Erythroblast (primary cell): ENCODE measurements at regions not wholly inside any gene's neighbourhood (a gene's known extent, or its start where the extent isn't known, plus 50 kb on each side); places are given as distances from the start of the nearest gene placed in this dataset.
"Not testable (repeated sequence)": the region's sequence is repeated elsewhere in the genome, so short reads cannot be mapped to it uniquely, and the experiment has no call there.

Source experiments
- GATA1 ChIP-seq: IDR thresholded peaks from 2 replicates; pipeline ENCODE4 v1.6.1; 2011; ENCODE audit warnings: low read depth, mild to moderate bottlenecking, control low read depth, low read length, moderate library complexity
- POLR2A ChIP-seq: IDR thresholded peaks from 2 replicates; pipeline ENCODE4 v1.6.1; 2011; ENCODE audit warnings: mild to moderate bottlenecking, low read length

DNA sequence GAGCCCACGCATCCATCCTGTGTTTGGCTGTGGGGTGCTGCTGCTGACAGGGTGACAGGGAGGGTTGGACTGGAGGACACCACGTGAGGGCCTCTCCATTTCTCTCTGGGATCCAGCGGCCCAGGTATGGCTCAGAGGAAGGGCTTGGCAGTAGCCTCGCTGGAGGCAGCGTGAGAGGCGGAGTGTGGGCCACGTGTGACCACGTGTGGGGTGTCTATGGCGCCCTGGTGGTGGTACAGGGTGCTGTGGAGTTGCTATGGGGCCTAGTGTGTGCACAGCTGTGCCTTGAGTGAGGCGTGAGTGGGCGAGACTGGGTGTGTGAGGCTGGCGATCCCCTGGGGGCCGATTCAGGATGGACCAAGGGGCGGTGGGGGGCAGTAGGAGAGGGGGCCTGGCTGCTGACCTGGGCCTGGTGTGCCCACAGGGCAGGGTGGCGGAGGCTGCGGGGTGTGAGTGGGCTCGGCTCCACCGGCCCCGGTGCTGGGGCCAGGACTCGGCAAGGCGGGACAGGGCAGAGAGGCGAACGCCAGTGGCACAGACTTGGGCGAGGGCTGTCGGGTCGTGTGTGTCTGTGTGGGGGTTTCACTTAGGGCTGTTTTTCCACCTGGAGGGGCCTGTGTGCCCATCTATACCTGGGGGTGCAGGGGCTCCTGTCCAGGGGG is 72.7 kb downstream of the TMEM121 start:
- TF ChIP-seq POLR2A, GATA1: not testable (repeated sequence)
